Esophagus squamous epithelium (tissue), 5 donors: ENCODE measurements at regions not wholly inside any gene's neighbourhood (a gene's known extent, or its start where the extent isn't known, plus 50 kb on each side); places are given as distances from the start of the nearest gene placed in this dataset.

Source experiments
- DNase-seq: peaks from one replicate; lab custom pipeline; 2025; lab: John Stamatoyannopoulos, UW
- H3K27ac ChIP-seq, 4 donors: fragments of 200-600 bp; sonication (generic); one replicate each; pipeline ENCODE4 v1.5.1; 2016 to 2019; ENCODE audit warnings: mild to moderate bottlenecking in 1 of 4
- H3K27me3 ChIP-seq, 4 donors: fragments of 200-600 bp; sonication (generic); 1 replicate in 3 of 4; 2 replicates in 1 of 4; pipeline versions ENCODE4 v1.5.1 to v1.6.0; 2017 to 2021; ENCODE audit warnings: antibody characterized with exemption in 1 of 4
- H3K36me3 ChIP-seq, 3 donors: fragments of 200-600 bp; sonication (generic); one replicate each; pipeline ENCODE4 v1.5.1; 2016 to 2019
- H3K4me1 ChIP-seq, 3 donors: fragments of 200-600 bp; sonication (generic); one replicate each; pipeline ENCODE4 v1.5.1; 2017 to 2019
- H3K4me3 ChIP-seq, 4 donors: fragments of 200-600 bp; sonication (generic); 1 replicate in 3 of 4; 2 replicates in 1 of 4; pipeline ENCODE4 v1.5.1; 2016 to 2019; ENCODE audit warnings: mild to moderate bottlenecking in 2 of 4, moderate library complexity in 1 of 4
- H3K9me3 ChIP-seq, 3 donors: fragments of 200-600 bp; sonication (generic); one replicate each; pipeline ENCODE4 v1.5.1; 2016 to 2019
- CTCF ChIP-seq, 6 experiments: fragments of 450-650 bp in 4 of 6; fragments of 200-600 bp in 2 of 6; sonication (generic) in 2 of 6; IDR thresholded peaks; one replicate each; pipeline ENCODE4 v1.5.1; 2016 to 2019; ENCODE audit warnings: antibody characterized with exemption in 6 of 6, mild to moderate bottlenecking in 4 of 6, moderate library complexity in 4 of 6
- POLR2A ChIP-seq, 4 donors: fragments of 450-650 bp; IDR thresholded peaks; one replicate each; pipeline ENCODE4 v1.6.1; 2017; ENCODE audit warnings: antibody characterized with exemption in 4 of 4, mild to moderate bottlenecking in 4 of 4, moderate library complexity in 3 of 4
- WGBS, 2 donors: methylation state at CpG; one replicate each; pipeline ENCODE4 v1.1.5; 2018; 5-methylcytosine and 5-hydroxymethylcytosine counted together
- intact Hi-C: fragments of 100-400 bp; cut with DNase I; formaldehyde crosslinking; loops from one replicate; pipeline ENCODE4 v1.15.0; 2022
- donor health status: DM: yes; HTN: yes; CAD: no.

- DNase-seq: no peak
- H3K4me3 ChIP-seq: no peak overlapping the region
- no peaks in the 10 kb centered on the region for H3K27me3 ChIP-seq
- no peaks in the 10 kb centered on the region for H3K4me1 ChIP-seq
- intact Hi-C loops: no loop called here
- no peak overlapping the region for H3K27ac ChIP-seq
- no peaks in the 10 kb centered on the region for H3K36me3 ChIP-seq
- 58% methylated on average over 2 of the region's 2 CpGs for WGBS, 2 donors
- TF ChIP-seq CTCF (IDR thresholded peaks at IDR 0.05): no peak
- TF ChIP-seq POLR2A (IDR thresholded peaks at IDR 0.05): no peak
- H3K9me3 ChIP-seq: peaks cover 0 to 15% (median 0%) of the 10 kb centered on the region in 3 donors
Observed at GRCh38 chr13:55991666-55992065, 1149.1 kb upstream of the PRR20A start.

DNA sequence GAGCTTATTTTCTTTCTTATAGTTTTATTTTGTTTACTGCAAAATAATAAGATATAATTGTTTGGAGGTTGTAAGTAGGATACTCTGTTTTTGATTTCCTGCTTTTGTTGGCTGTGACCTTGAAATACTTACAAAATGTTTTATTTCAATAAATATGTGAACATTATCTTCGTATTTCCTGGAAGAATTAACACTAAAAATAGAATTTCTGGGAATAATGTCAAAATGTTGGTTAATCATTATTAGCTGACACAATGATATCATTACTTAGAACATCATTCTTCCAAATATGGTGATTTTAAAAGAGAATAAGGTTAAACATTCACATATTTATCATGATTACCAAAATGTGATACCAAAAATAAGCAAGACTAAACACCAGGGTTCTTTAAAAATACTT lies 1148.6 kb upstream of the PRR20A start:
- H3K4me1 ChIP-seq: no peaks in the 10 kb centered on the region
- no peaks in the 10 kb centered on the region for H3K27me3 ChIP-seq
- TF ChIP-seq CTCF (IDR thresholded peaks at IDR 0.05) (no peak), POLR2A (IDR thresholded peaks at IDR 0.05) (no peak)
- no peak overlapping the region for H3K4me3 ChIP-seq
- no peak for DNase-seq
- intact Hi-C loops: no loop called here
- no peak overlapping the region for H3K27ac ChIP-seq
- H3K36me3 ChIP-seq: no peaks in the 10 kb centered on the region
- H3K9me3 ChIP-seq: peaks cover 0 to 11% (median 0%) of the 10 kb centered on the region in 3 donors
- 0 to 9% methylated on average over 1 of the region's 1 CpG for WGBS, 2 donors

DNA sequence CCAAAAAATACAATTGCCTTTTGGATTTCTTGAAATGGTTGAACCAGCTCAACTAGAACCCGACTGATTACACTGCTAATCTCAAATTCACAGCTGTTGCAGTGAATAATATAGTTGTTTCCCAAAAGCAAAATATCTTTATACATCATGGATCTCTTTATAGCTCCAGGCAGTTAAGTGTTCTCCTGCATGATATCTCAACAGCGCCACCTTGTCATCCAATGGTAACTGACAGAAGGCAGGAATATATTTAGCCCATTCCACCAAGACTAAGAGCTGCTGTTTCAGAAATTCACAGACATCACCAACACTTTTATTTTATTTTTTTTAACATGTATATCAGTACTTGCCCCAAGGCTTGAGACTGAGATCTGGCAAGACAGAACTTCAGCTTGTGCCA lies 1141.0 kb upstream of the PRR20A start:
- Histone ChIP-seq H3K4me3 (no peak overlapping the region), H3K27me3 (no peaks in the 10 kb centered on the region), H3K36me3 (no peaks in the 10 kb centered on the region), H3K9me3 (no peaks in the 10 kb centered on the region), H3K27ac (no peak overlapping the region), H3K4me1 (no peaks in the 10 kb centered on the region)
- WGBS, 2 donors: 68 to 94% methylated on average over 2 of the region's 2 CpGs
- no peak for DNase-seq
- intact Hi-C loops: no loop called here
- TF ChIP-seq POLR2A (IDR thresholded peaks at IDR 0.05) (no peak), CTCF (IDR thresholded peaks at IDR 0.05) (no peak)

- H3K4me3 ChIP-seq: no peak overlapping the region
- TF ChIP-seq POLR2A (IDR thresholded peaks at IDR 0.05) (no peak), CTCF (IDR thresholded peaks at IDR 0.05) (no peak)
- no peaks in the 10 kb centered on the region for H3K27me3 ChIP-seq
- H3K9me3 ChIP-seq: no peaks in the 10 kb centered on the region
- intact Hi-C loops: no loop called here
- 84 to 94% methylated on average over 2 of the region's 2 CpGs for WGBS, 2 donors
- H3K27ac ChIP-seq: no peak overlapping the region
- H3K36me3 ChIP-seq: no peaks in the 10 kb centered on the region
- DNase-seq: no peak
- no peaks in the 10 kb centered on the region for H3K4me1 ChIP-seq
Observed at GRCh38 chr13:56009418-56009817, 1131.3 kb upstream of the PRR20A start.

GRCh38 chr13:56012644-56013043 lies 1128.1 kb upstream of the PRR20A start:
- TF ChIP-seq POLR2A (IDR thresholded peaks at IDR 0.05) (no peak), CTCF (IDR thresholded peaks at IDR 0.05) (no peak)
- DNase-seq: no peak
- no peak overlapping the region for H3K4me3 ChIP-seq
- no peak overlapping the region for H3K27ac ChIP-seq
- no peaks in the 10 kb centered on the region for H3K9me3 ChIP-seq
- 25 to 43% methylated on average over 2 of the region's 2 CpGs for WGBS, 2 donors
- H3K36me3 ChIP-seq: no peaks in the 10 kb centered on the region
- H3K27me3 ChIP-seq: no peaks in the 10 kb centered on the region
- H3K4me1 ChIP-seq: no peaks in the 10 kb centered on the region
- intact Hi-C loops: no loop called here
